A549 (cell line): ENCODE measurements at regions not wholly inside any gene's neighbourhood (a gene's known extent, or its start where the extent isn't known, plus 50 kb on each side); places are given as distances from the start of the nearest gene placed in this dataset.

Experiments used
- ATAC-seq, 2 experiments: fragments of 200-7000 bp in 1 of 2; fragments of >200 bp in 1 of 2; cut with Nextera tagmentation in 1 of 2; cut with Tn5 transposase in 1 of 2; 3 replicates each; pipeline versions ENCODE4 v1.8.0 to v1.9.1; 2018 to 2020; ENCODE audit warnings: mild to moderate bottlenecking in 1 of 2, moderate library complexity in 1 of 2
- CTCF ChIA-PET: fragments of 300-600 bp; sonication (Branson Sonifier 250); formaldehyde crosslinking; extraction: SDS; loops from one replicate; lab custom pipeline; 2021; ENCODE audit warnings: antibody characterized with exemption, inconsistent platforms; lab: Yijun Ruan, JAX
- POLR2A ChIA-PET: fragments of 350-600 bp; formaldehyde crosslinking; extraction: SDS; loops from one replicate; lab custom pipeline; 2021; ENCODE audit warnings: antibody characterized with exemption, inconsistent platforms; lab: Yijun Ruan, JAX
- DNase-seq, 2 experiments: peaks; one replicate each; pipeline versions ENCODE4 v3.0.0 to v3.0.0-alpha.2; 2011 to 2016; ENCODE audit warnings: low read depth in 1 of 2, low spot score in 1 of 2
- FAIRE-seq: peaks from 2 replicates; lab custom pipeline; 2011; peaks lifted over from hg19 to GRCh38; lab: Jason Lieb, UNC
- H3K27ac ChIP-seq, 2 experiments: fragments of >200 bp; sonication (Bioruptor Twin); formaldehyde crosslinking; 3 replicates each; pipeline ENCODE4 v1.5.1; 2016 to 2017
- H3K4me1 ChIP-seq: fragments of >200 bp; sonication (Bioruptor Twin); formaldehyde crosslinking; 3 replicates; pipeline ENCODE4 v1.6.1; 2016
- H3K4me2 ChIP-seq: fragments of >200 bp; sonication (Bioruptor Twin); formaldehyde crosslinking; 3 replicates; pipeline ENCODE4 v1.6.1; 2016
- H3K4me3 ChIP-seq: fragments of >200 bp; sonication (Bioruptor Twin); formaldehyde crosslinking; 3 replicates; pipeline ENCODE4 v1.5.1; 2016
- H3K9me3 ChIP-seq: fragments of >200 bp; sonication (Bioruptor Twin); formaldehyde crosslinking; 3 replicates; pipeline ENCODE4 v1.6.1; 2016
- CHD2 ChIP-seq: fragments of 150-350 bp; IDR thresholded peaks from 2 replicates; pipeline ENCODE4 v1.6.1; 2014; ENCODE audit warnings: low read length; ENCODE audit not compliant: partially characterized antibody
- CHD4 ChIP-seq: fragments of 200-600 bp; sonication (generic); IDR thresholded peaks from 2 replicates; pipeline ENCODE4 v1.6.1; 2016; ENCODE audit warnings: antibody characterized with exemption, mild to moderate bottlenecking, borderline replicate concordance
- CTCF ChIP-seq: fragments of >200 bp; sonication (Bioruptor Twin); formaldehyde crosslinking; IDR thresholded peaks from 3 replicates; pipeline ENCODE4 v1.5.1; 2016
- EHF ChIP-seq: fragments of 250-450 bp; sonication (Bioruptor Pico); IDR thresholded peaks from 2 replicates; pipeline ENCODE4 v1.5.0; 2020; ENCODE audit warnings: mild to moderate bottlenecking
- EHMT2 ChIP-seq: fragments of 200-600 bp; sonication (generic); IDR thresholded peaks from 2 replicates; pipeline ENCODE4 v1.6.1; 2016; ENCODE audit warnings: antibody characterized with exemption, low read depth, mild to moderate bottlenecking, moderate library complexity
- HEYL ChIP-seq: fragments of 250-450 bp; sonication (Bioruptor Pico); IDR thresholded peaks from 2 replicates; pipeline ENCODE4 v1.8.0; 2021; ENCODE audit warnings: mild to moderate bottlenecking, moderate library complexity
- JUN ChIP-seq, 2 experiments: fragments of >200 bp; sonication (Bioruptor Twin); formaldehyde crosslinking; IDR thresholded peaks; 2 replicates in 1 of 2; 3 replicates in 1 of 2; pipeline ENCODE4 v1.6.1; 2016 to 2017
- JUNB ChIP-seq: fragments of >200 bp; sonication (Bioruptor Twin); formaldehyde crosslinking; IDR thresholded peaks from 2 replicates; pipeline ENCODE4 v1.6.1; 2016
- KDM1A ChIP-seq: fragments of 200-600 bp; sonication (generic); IDR thresholded peaks from 2 replicates; pipeline ENCODE4 v1.6.1; 2016; ENCODE audit warnings: low read depth, mild to moderate bottlenecking
- MAFK ChIP-seq: fragments of 450-650 bp; IDR thresholded peaks from 2 replicates; pipeline ENCODE4 v1.6.1; 2014; ENCODE audit not compliant: partially characterized antibody
- MAZ ChIP-seq: fragments of 150-350 bp; IDR thresholded peaks from 2 replicates; pipeline ENCODE4 v1.6.1; 2014; ENCODE audit warnings: antibody characterized with exemption, low read depth, low read length, borderline replicate concordance
- NPAS2 ChIP-seq: fragments of 250-450 bp; sonication (Bioruptor Pico); IDR thresholded peaks from 2 replicates; pipeline ENCODE4 v1.8.0; 2022; ENCODE audit warnings: mild to moderate bottlenecking, moderate library complexity, borderline replicate concordance
- PBX3 ChIP-seq: IDR thresholded peaks from 2 replicates; pipeline ENCODE4 v1.6.1; 2012
- REST ChIP-seq: fragments of 200-600 bp; sonication (generic); IDR thresholded peaks from 2 replicates; pipeline ENCODE4 v1.6.1; 2016; ENCODE audit warnings: antibody characterized with exemption, mild to moderate bottlenecking, moderate library complexity
- TFCP2L1 ChIP-seq: fragments of 250-450 bp; sonication (Bioruptor Pico); IDR thresholded peaks from 2 replicates; pipeline ENCODE4 v1.5.0; 2021; ENCODE audit warnings: mild to moderate bottlenecking
- USF2 ChIP-seq: fragments of 450-650 bp; IDR thresholded peaks from 2 replicates; pipeline ENCODE4 v1.6.1; 2014; ENCODE audit warnings: antibody characterized with exemption
- ZFP36 ChIP-seq: fragments of 450-650 bp; IDR thresholded peaks from 2 replicates; pipeline ENCODE4 v1.6.1; 2014; ENCODE audit warnings: borderline replicate concordance; ENCODE audit not compliant: partially characterized antibody
- WGBS: methylation state at CpG from one replicate; pipeline ENCODE4 v1.1.6; 2017; ENCODE audit errors: missing lambda C conversion rate; 5-methylcytosine and 5-hydroxymethylcytosine counted together

GRCh38 chr7:24354456-24354855, 70.5 kb downstream of the NPY start:
- 3% methylated on average over 4 of the region's 4 CpGs for WGBS
- no peak overlapping the region for H3K4me3 ChIP-seq
- no peak for TF ChIP-seq EHF (CRISPR knock-in tag)
- TF ChIP-seq NPAS2 (CRISPR knock-in tag): no peak
- no peak for TF ChIP-seq ZFP36
- no peak for TF ChIP-seq HEYL (CRISPR knock-in tag)
- no peak for TF ChIP-seq TFCP2L1 (CRISPR knock-in tag)
- no peak for TF ChIP-seq REST
- no peak for TF ChIP-seq USF2
- TF ChIP-seq CHD4: no peak
- no peak for TF ChIP-seq MAFK
- no peak for TF ChIP-seq PBX3
- no peak for TF ChIP-seq JUNB
- TF ChIP-seq CHD2: no peak
- TF ChIP-seq CTCF: no peak
- no peak for TF ChIP-seq EHMT2
- TF ChIP-seq, all 56 proteins: peak for 0
- no peak for ATAC-seq
- no peaks in the 10 kb centered on the region; the same call in 2 of the 3 replicates for H3K9me3 ChIP-seq
- CTCF ChIA-PET: no interaction called here
- no peak for DNase-seq
- no peak overlapping the region for H3K4me2 ChIP-seq
- no peak for FAIRE-seq
- no peaks in the 10 kb centered on the region for H3K4me1 ChIP-seq
- no peak overlapping the region for H3K27ac ChIP-seq
- POLR2A ChIA-PET: no interaction called here

GRCh38 chr7:24356718-24357386, 72.9 kb downstream of the NPY start:
- CTCF ChIA-PET: interaction anchor here (0.6 kb wide), 1 partner anchor 625 kb away, joined by 3 read pairs; no protein-coding TSS in a partner anchor
- TF ChIP-seq MAZ (no peak), JUN (IDR thresholded peaks at IDR 0.05) (no peak), KDM1A (no peak)
- Histone ChIP-seq H3K9me3 (no peaks in the 10 kb centered on the region; the same call in 2 of the 3 replicates), H3K27ac (no peak overlapping the region), H3K4me3 (no peak overlapping the region), H3K4me2 (no peak overlapping the region), H3K4me1 (no peaks in the 10 kb centered on the region)
- DNase-seq: no peak
- WGBS: 18% methylated on average over 6 of the region's 6 CpGs
- FAIRE-seq: no peak
- POLR2A ChIA-PET: no interaction called here
- ATAC-seq: no peak
